ENCODE measurements at regions not wholly inside any gene's neighbourhood (a gene's known extent, or its start where the extent isn't known, plus 50 kb on each side); places are given as distances from the start of the nearest gene placed in this dataset.

GRCh38 chr5:173752653-173753052 is 135.5 kb upstream of the CPEB4 start:
- no peak for TF ChIP-seq POLR2A (IDR thresholded peaks at IDR 0.05)
- TF ChIP-seq, protein P1, sequence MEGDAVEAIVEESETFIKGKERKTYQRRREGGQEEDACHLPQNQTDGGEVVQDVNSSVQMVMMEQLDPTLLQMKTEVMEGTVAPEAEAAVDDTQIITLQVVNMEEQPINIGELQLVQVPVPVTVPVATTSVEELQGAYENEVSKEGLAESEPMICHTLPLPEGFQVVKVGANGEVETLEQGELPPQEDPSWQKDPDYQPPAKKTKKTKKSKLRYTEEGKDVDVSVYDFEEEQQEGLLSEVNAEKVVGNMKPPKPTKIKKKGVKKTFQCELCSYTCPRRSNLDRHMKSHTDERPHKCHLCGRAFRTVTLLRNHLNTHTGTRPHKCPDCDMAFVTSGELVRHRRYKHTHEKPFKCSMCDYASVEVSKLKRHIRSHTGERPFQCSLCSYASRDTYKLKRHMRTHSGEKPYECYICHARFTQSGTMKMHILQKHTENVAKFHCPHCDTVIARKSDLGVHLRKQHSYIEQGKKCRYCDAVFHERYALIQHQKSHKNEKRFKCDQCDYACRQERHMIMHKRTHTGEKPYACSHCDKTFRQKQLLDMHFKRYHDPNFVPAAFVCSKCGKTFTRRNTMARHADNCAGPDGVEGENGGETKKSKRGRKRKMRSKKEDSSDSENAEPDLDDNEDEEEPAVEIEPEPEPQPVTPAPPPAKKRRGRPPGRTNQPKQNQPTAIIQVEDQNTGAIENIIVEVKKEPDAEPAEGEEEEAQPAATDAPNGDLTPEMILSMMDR (IDR thresholded peaks at IDR 0.05) = no peak

Data from heart left ventricle (tissue), 13 donors.